Neural cell (in vitro differentiated cells): ENCODE measurements at regions not wholly inside any gene's neighbourhood (a gene's known extent, or its start where the extent isn't known, plus 50 kb on each side); places are given as distances from the start of the nearest gene placed in this dataset.

Experiments
- TAF1 ChIP-seq: IDR thresholded peaks from 2 replicates; pipeline ENCODE4 v1.6.1; 2012; ENCODE audit warnings: low read depth
- TF ChIP-seq, protein P1 (sequence below): fragments of 450-650 bp; IDR thresholded peaks from 2 replicates; pipeline ENCODE4 v1.5.1; 2014; ENCODE audit warnings: antibody characterized with exemption, mild to moderate bottlenecking, moderate library complexity; ENCODE audit not compliant: poor library complexity, severe bottlenecking
- TF ChIP-seq, protein P2 (sequence below): IDR thresholded peaks from 2 replicates; pipeline ENCODE4 v1.6.1; 2012; ENCODE audit warnings: borderline replicate concordance

DNA sequence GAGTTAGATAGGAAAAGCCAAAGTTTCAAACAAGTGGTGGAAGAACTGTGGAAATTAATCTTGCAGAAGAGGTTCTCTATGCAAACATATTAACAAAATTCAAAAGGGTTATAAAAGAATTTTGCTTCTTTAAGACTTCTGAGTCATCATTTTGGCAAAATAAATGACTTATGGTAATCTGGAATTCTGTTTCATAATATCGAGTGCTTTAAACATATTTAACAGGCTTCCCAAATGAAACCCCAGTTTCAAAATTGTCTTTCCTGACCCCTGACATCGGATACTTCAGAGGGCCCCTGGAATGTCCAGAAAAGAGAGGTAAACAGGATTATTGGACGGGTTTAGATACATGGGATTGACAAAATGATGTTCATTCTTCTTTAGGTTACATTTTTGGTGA is 444.6 kb downstream of the HTR7 start:
- TF ChIP-seq, protein P1, sequence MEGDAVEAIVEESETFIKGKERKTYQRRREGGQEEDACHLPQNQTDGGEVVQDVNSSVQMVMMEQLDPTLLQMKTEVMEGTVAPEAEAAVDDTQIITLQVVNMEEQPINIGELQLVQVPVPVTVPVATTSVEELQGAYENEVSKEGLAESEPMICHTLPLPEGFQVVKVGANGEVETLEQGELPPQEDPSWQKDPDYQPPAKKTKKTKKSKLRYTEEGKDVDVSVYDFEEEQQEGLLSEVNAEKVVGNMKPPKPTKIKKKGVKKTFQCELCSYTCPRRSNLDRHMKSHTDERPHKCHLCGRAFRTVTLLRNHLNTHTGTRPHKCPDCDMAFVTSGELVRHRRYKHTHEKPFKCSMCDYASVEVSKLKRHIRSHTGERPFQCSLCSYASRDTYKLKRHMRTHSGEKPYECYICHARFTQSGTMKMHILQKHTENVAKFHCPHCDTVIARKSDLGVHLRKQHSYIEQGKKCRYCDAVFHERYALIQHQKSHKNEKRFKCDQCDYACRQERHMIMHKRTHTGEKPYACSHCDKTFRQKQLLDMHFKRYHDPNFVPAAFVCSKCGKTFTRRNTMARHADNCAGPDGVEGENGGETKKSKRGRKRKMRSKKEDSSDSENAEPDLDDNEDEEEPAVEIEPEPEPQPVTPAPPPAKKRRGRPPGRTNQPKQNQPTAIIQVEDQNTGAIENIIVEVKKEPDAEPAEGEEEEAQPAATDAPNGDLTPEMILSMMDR: no peak
- no peak for TF ChIP-seq TAF1
- TF ChIP-seq, protein P2, sequence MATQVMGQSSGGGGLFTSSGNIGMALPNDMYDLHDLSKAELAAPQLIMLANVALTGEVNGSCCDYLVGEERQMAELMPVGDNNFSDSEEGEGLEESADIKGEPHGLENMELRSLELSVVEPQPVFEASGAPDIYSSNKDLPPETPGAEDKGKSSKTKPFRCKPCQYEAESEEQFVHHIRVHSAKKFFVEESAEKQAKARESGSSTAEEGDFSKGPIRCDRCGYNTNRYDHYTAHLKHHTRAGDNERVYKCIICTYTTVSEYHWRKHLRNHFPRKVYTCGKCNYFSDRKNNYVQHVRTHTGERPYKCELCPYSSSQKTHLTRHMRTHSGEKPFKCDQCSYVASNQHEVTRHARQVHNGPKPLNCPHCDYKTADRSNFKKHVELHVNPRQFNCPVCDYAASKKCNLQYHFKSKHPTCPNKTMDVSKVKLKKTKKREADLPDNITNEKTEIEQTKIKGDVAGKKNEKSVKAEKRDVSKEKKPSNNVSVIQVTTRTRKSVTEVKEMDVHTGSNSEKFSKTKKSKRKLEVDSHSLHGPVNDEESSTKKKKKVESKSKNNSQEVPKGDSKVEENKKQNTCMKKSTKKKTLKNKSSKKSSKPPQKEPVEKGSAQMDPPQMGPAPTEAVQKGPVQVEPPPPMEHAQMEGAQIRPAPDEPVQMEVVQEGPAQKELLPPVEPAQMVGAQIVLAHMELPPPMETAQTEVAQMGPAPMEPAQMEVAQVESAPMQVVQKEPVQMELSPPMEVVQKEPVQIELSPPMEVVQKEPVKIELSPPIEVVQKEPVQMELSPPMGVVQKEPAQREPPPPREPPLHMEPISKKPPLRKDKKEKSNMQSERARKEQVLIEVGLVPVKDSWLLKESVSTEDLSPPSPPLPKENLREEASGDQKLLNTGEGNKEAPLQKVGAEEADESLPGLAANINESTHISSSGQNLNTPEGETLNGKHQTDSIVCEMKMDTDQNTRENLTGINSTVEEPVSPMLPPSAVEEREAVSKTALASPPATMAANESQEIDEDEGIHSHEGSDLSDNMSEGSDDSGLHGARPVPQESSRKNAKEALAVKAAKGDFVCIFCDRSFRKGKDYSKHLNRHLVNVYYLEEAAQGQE: no peak
